ENCODE measurements at regions not wholly inside any gene's neighbourhood (a gene's known extent, or its start where the extent isn't known, plus 50 kb on each side); places are given as distances from the start of the nearest gene placed in this dataset.

- H3K27ac Mint-ChIP-seq = no peak overlapping the region
- H3K36me3 Mint-ChIP-seq = no peaks in the 10 kb centered on the region
- H3K27me3 Mint-ChIP-seq = no peaks in the 10 kb centered on the region
- H3K4me1 Mint-ChIP-seq = peaks cover 46% of the 10 kb centered on the region
- H3K4me3 Mint-ChIP-seq = peak overlapping the region; percentile 47
- H3K9me3 Mint-ChIP-seq = no peaks in the 10 kb centered on the region
Observed at GRCh38 chr12:124507188-124508109, 60.0 kb downstream of the NCOR2 start.

- Mint-ChIP-seq H3K9me3 (no peaks in the 10 kb centered on the region), H3K4me3 (no peak overlapping the region), H3K36me3 (no peaks in the 10 kb centered on the region), H3K27ac (no peak overlapping the region), H3K27me3 (no peaks in the 10 kb centered on the region), H3K4me1 (peaks cover 50% of the 10 kb centered on the region)
Observed at GRCh38 chr12:124506832-124507153, 60.6 kb downstream of the NCOR2 start.

GRCh38 chr12:124506145-124506831 lies 61.1 kb downstream of the NCOR2 start:
- H3K27me3 Mint-ChIP-seq = no peaks in the 10 kb centered on the region
- H3K27ac Mint-ChIP-seq = no peak overlapping the region
- no peaks in the 10 kb centered on the region for H3K36me3 Mint-ChIP-seq
- H3K4me1 Mint-ChIP-seq = peaks cover 54% of the 10 kb centered on the region
- no peak overlapping the region for H3K4me3 Mint-ChIP-seq
- no peaks in the 10 kb centered on the region for H3K9me3 Mint-ChIP-seq

GRCh38 chr12:124505001-124505818 lies 62.2 kb downstream of the NCOR2 start:
- H3K9me3 Mint-ChIP-seq = no peaks in the 10 kb centered on the region
- peaks cover 50% of the 10 kb centered on the region for H3K4me1 Mint-ChIP-seq
- no peak overlapping the region for H3K27ac Mint-ChIP-seq
- no peak overlapping the region for H3K4me3 Mint-ChIP-seq
- no peaks in the 10 kb centered on the region for H3K36me3 Mint-ChIP-seq
- H3K27me3 Mint-ChIP-seq = no peaks in the 10 kb centered on the region

- no peak overlapping the region for H3K4me3 Mint-ChIP-seq
- H3K4me1 Mint-ChIP-seq = peaks cover 54% of the 10 kb centered on the region
- no peaks in the 10 kb centered on the region for H3K36me3 Mint-ChIP-seq
- no peak overlapping the region for H3K27ac Mint-ChIP-seq
- no peaks in the 10 kb centered on the region for H3K9me3 Mint-ChIP-seq
- no peaks in the 10 kb centered on the region for H3K27me3 Mint-ChIP-seq
Observed at GRCh38 chr12:124504273-124505000, 63.0 kb downstream of the NCOR2 start.

GRCh38 chr12:124503305-124503704 lies 64.1 kb downstream of the NCOR2 start:
- Mint-ChIP-seq H3K9me3 (no peaks in the 10 kb centered on the region), H3K27ac (no peak overlapping the region), H3K36me3 (peaks cover 2% of the 10 kb centered on the region), H3K4me3 (no peak overlapping the region), H3K27me3 (no peaks in the 10 kb centered on the region), H3K4me1 (peaks cover 58% of the 10 kb centered on the region)

GRCh38 chr12:124502379-124502778 lies 65.0 kb downstream of the NCOR2 start:
- no peak overlapping the region for H3K27ac Mint-ChIP-seq
- H3K27me3 Mint-ChIP-seq = no peaks in the 10 kb centered on the region
- H3K9me3 Mint-ChIP-seq = no peaks in the 10 kb centered on the region
- no peak overlapping the region for H3K4me3 Mint-ChIP-seq
- H3K36me3 Mint-ChIP-seq = peaks cover 2% of the 10 kb centered on the region
- peaks cover 66% of the 10 kb centered on the region for H3K4me1 Mint-ChIP-seq

GRCh38 chr12:124501827-124502226 lies 65.6 kb downstream of the NCOR2 start:
- Mint-ChIP-seq H3K4me1 (peaks cover 68% of the 10 kb centered on the region), H3K27me3 (no peaks in the 10 kb centered on the region), H3K36me3 (peaks cover 2% of the 10 kb centered on the region)

GRCh38 chr12:124501112-124501561 lies 66.3 kb downstream of the NCOR2 start:
- Mint-ChIP-seq H3K9me3 (no peaks in the 10 kb centered on the region), H3K4me3 (no peak overlapping the region), H3K27ac (no peak overlapping the region), H3K36me3 (peaks cover 2% of the 10 kb centered on the region), H3K27me3 (no peaks in the 10 kb centered on the region), H3K4me1 (peaks cover 64% of the 10 kb centered on the region)

More at GRCh38 chr12:124501827-124502226, 65.6 kb downstream of the NCOR2 start:
- H3K4me3 Mint-ChIP-seq = no peak overlapping the region
- H3K27ac Mint-ChIP-seq = no peak overlapping the region
- no peaks in the 10 kb centered on the region for H3K9me3 Mint-ChIP-seq

GRCh38 chr12:124499898-124500244 lies 67.5 kb downstream of the NCOR2 start:
- no peak overlapping the region for H3K4me3 Mint-ChIP-seq
- H3K36me3 Mint-ChIP-seq = peaks cover 2% of the 10 kb centered on the region
- peaks cover 71% of the 10 kb centered on the region for H3K4me1 Mint-ChIP-seq
- no peak overlapping the region for H3K27ac Mint-ChIP-seq
- H3K9me3 Mint-ChIP-seq = no peaks in the 10 kb centered on the region
- H3K27me3 Mint-ChIP-seq = no peaks in the 10 kb centered on the region

- Mint-ChIP-seq H3K9me3 (no peaks in the 10 kb centered on the region), H3K4me1 (peaks cover 73% of the 10 kb centered on the region), H3K4me3 (no peak overlapping the region), H3K27ac (no peak overlapping the region), H3K27me3 (no peaks in the 10 kb centered on the region), H3K36me3 (peaks cover 2% of the 10 kb centered on the region)
Observed at GRCh38 chr12:124499190-124499753, 68.1 kb downstream of the NCOR2 start.

- Mint-ChIP-seq H3K4me1 (peaks cover 73% of the 10 kb centered on the region), H3K27ac (no peak overlapping the region)
Observed at GRCh38 chr12:124498275-124499189, 68.9 kb downstream of the NCOR2 start.

GRCh38 chr12:124497658-124498057 lies 69.8 kb downstream of the NCOR2 start:
- peaks cover 4% of the 10 kb centered on the region for H3K36me3 Mint-ChIP-seq
- H3K4me3 Mint-ChIP-seq = no peak overlapping the region
- H3K27ac Mint-ChIP-seq = no peak overlapping the region
- H3K4me1 Mint-ChIP-seq = peaks cover 70% of the 10 kb centered on the region
- no peaks in the 10 kb centered on the region for H3K27me3 Mint-ChIP-seq
- no peaks in the 10 kb centered on the region for H3K9me3 Mint-ChIP-seq

More at GRCh38 chr12:124498275-124499189, 68.9 kb downstream of the NCOR2 start:
- Mint-ChIP-seq H3K36me3 (peaks cover 4% of the 10 kb centered on the region), H3K4me3 (peak overlapping the region; percentile 5), H3K9me3 (no peaks in the 10 kb centered on the region), H3K27me3 (no peaks in the 10 kb centered on the region)

GRCh38 chr12:124497039-124497438 lies 70.4 kb downstream of the NCOR2 start:
- no peak overlapping the region for H3K27ac Mint-ChIP-seq
- no peak overlapping the region for H3K4me3 Mint-ChIP-seq
- H3K4me1 Mint-ChIP-seq = peaks cover 66% of the 10 kb centered on the region
- no peaks in the 10 kb centered on the region for H3K9me3 Mint-ChIP-seq
- H3K36me3 Mint-ChIP-seq = peaks cover 4% of the 10 kb centered on the region
- H3K27me3 Mint-ChIP-seq = no peaks in the 10 kb centered on the region
